Lower lobe of right lung (tissue), 2 donors: ENCODE measurements at regions not wholly inside any gene's neighbourhood (a gene's known extent, or its start where the extent isn't known, plus 50 kb on each side); places are given as distances from the start of the nearest gene placed in this dataset.

ENCODE experiments used
- ATAC-seq, 2 donors: fragments of 200-7000 bp; cut with Tn5 transposase; one replicate each; pipeline ENCODE4 v1.9.1; 2020 to 2022; ENCODE audit warnings: mild to moderate bottlenecking in 2 of 2, moderate library complexity in 2 of 2
- DNase-seq: peaks from one replicate; pipeline ENCODE4 v3.0.0-alpha.2; 2020
- H3K27ac ChIP-seq: fragments of 200-600 bp; one replicate; pipeline ENCODE4 v1.8.0; 2022
- H3K27me3 ChIP-seq: fragments of 200-600 bp; one replicate; pipeline ENCODE4 v1.8.0; 2022; ENCODE audit warnings: low read depth
- H3K36me3 ChIP-seq: fragments of 200-600 bp; one replicate; pipeline ENCODE4 v1.8.0; 2022; ENCODE audit warnings: mild to moderate bottlenecking
- H3K4me1 ChIP-seq: fragments of 200-600 bp; one replicate; pipeline ENCODE4 v1.8.0; 2022
- H3K4me3 ChIP-seq: fragments of 200-600 bp; one replicate; pipeline ENCODE4 v1.8.0; 2022; ENCODE audit warnings: mild to moderate bottlenecking
- H3K9me3 ChIP-seq: fragments of 200-600 bp; one replicate; pipeline ENCODE4 v1.8.0; 2022
- CTCF ChIP-seq: fragments of 200-600 bp; IDR thresholded peaks from one replicate; pipeline ENCODE4 v1.8.0; 2022; ENCODE audit warnings: antibody characterized with exemption, mild to moderate bottlenecking
- intact Hi-C: fragments of 100-400 bp; cut with DNase I; formaldehyde crosslinking; loops from one replicate; pipeline ENCODE4 v1.11.0; 2022
- donor health status: DM: no; HTN: yes; CAD: no; lungs with severe emphysema.

- no peaks in the 10 kb centered on the region for H3K9me3 ChIP-seq
- no peak overlapping the region for H3K4me3 ChIP-seq
- intact Hi-C loops: no loop called here
- peaks cover 6% of the 10 kb centered on the region for H3K4me1 ChIP-seq
- no peaks in the 10 kb centered on the region for H3K27me3 ChIP-seq
- TF ChIP-seq CTCF: no peak
- no peak overlapping the region for H3K27ac ChIP-seq
- DNase-seq (no peak), ATAC-seq (no peak)
- H3K36me3 ChIP-seq: no peaks in the 10 kb centered on the region
These were observed 81.2 kb downstream of the OR5AK2 start for GRCh38 chr11:57069942-57070341.

- Histone ChIP-seq H3K27ac (peak overlapping the region; percentile 19), H3K27me3 (no peaks in the 10 kb centered on the region), H3K9me3 (no peaks in the 10 kb centered on the region), H3K36me3 (no peaks in the 10 kb centered on the region), H3K4me3 (no peak overlapping the region), H3K4me1 (peaks cover 6% of the 10 kb centered on the region)
- no peak for TF ChIP-seq CTCF
- DNase-seq: no peak
- intact Hi-C loops: no loop called here
- ATAC-seq: peak; percentile 51 to 73
These were observed 83.1 kb downstream of the OR5AK2 start for GRCh38 chr11:57071829-57072228.

GRCh38 chr11:57072640-57073039 is 83.9 kb downstream of the OR5AK2 start:
- no peak overlapping the region for H3K4me3 ChIP-seq
- peak overlapping the region; percentile 19 for H3K27ac ChIP-seq
- intact Hi-C loops: no loop called here
- no peak for DNase-seq
- H3K36me3 ChIP-seq: no peaks in the 10 kb centered on the region
- no peak for TF ChIP-seq CTCF
- peak; percentile 89 to 93 for ATAC-seq
- H3K4me1 ChIP-seq: peaks cover 6% of the 10 kb centered on the region
- no peaks in the 10 kb centered on the region for H3K27me3 ChIP-seq
- no peaks in the 10 kb centered on the region for H3K9me3 ChIP-seq

GRCh38 chr11:57073128-57073527 is 84.4 kb downstream of the OR5AK2 start:
- Histone ChIP-seq H3K9me3 (no peaks in the 10 kb centered on the region), H3K27me3 (no peaks in the 10 kb centered on the region), H3K4me3 (no peak overlapping the region), H3K27ac (no peak overlapping the region), H3K4me1 (peaks cover 6% of the 10 kb centered on the region), H3K36me3 (no peaks in the 10 kb centered on the region)
- no peak for TF ChIP-seq CTCF
- ATAC-seq: peak in 1 of 2 donors; percentile 6
- intact Hi-C loops: no loop called here
- DNase-seq: no peak

GRCh38 chr11:57081356-57081755 is 92.6 kb downstream of the OR5AK2 start:
- ATAC-seq (no peak), DNase-seq (no peak)
- Histone ChIP-seq H3K4me1 (no peaks in the 10 kb centered on the region), H3K4me3 (no peak overlapping the region), H3K36me3 (no peaks in the 10 kb centered on the region), H3K27ac (no peak overlapping the region), H3K9me3 (no peaks in the 10 kb centered on the region), H3K27me3 (no peaks in the 10 kb centered on the region)
- intact Hi-C loops: no loop called here
- TF ChIP-seq CTCF: no peak

DNA sequence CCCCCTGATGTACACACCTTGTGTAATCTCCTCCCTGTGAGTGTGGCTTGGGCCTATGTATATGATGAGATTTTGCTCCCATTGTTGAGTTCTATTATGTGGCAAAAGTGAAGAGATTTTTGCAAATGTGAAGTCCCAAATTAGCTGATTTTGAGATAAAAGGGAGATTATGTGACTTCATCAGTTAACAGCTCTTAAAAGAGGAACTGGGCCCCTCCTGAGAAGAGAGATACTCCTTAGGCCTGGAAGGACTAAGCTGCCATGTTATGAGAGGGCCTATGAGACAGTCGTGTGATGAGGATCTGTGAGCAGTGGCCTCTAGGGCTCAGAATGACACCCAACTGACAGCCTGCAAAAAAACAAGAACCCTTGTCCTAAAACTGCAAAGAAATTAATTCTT is 93.4 kb downstream of the OR5AK2 start:
- ATAC-seq (no peak), DNase-seq (no peak)
- Histone ChIP-seq H3K9me3 (no peaks in the 10 kb centered on the region), H3K36me3 (no peaks in the 10 kb centered on the region), H3K27me3 (no peaks in the 10 kb centered on the region), H3K27ac (no peak overlapping the region), H3K4me3 (no peak overlapping the region), H3K4me1 (no peaks in the 10 kb centered on the region)
- no peak for TF ChIP-seq CTCF
- intact Hi-C loops: no loop called here
